NCI-H146 treated with DMSO at 0.1 percent for 48 hours (cell line): ENCODE measurements at regions not wholly inside any gene's neighbourhood (a gene's known extent, or its start where the extent isn't known, plus 50 kb on each side); places are given as distances from the start of the nearest gene placed in this dataset.
"Not testable (repeated sequence)": the region's sequence is repeated elsewhere in the genome, so short reads cannot be mapped to it uniquely, and the experiment has no call there.

Source experiments
- DNase-seq: peaks from one replicate; lab custom pipeline; 2025; ENCODE audit not compliant: unreplicated experiment; lab: John Stamatoyannopoulos, UW

DNA sequence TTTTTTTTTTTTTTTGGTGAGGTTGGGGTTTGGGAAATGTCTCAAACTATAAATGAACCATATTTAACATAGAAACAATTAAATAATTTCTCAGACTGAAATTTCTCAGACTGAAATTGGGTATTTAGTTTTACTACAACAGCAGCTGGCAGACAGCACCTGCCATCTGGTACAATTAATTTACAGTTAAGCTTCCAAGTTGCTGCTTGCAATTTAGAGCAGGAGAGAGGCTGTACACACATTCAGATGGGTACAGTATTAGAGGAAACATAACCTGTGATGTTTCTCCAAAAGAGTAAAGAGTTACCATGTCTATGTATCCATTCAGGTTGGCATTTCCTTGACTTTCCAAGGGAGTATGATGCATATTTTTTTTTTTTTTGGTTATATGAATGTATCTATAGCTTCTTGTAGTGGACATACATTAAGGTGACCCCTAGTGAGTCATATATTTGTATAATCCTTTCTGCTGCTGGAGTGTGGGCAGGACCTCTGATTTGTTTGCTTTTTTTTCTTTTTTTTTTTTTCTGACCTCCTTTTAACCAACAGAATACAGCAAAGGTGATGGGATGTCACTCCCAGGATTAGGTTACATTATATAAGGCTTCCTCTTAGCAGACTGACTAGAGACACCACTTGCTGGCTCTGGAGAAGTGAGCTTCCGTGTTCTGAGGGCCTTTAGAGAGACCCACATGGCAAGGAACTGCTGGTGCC is 201.7 kb downstream of the PTH2R start:
- DNase-seq: no peak

DNA sequence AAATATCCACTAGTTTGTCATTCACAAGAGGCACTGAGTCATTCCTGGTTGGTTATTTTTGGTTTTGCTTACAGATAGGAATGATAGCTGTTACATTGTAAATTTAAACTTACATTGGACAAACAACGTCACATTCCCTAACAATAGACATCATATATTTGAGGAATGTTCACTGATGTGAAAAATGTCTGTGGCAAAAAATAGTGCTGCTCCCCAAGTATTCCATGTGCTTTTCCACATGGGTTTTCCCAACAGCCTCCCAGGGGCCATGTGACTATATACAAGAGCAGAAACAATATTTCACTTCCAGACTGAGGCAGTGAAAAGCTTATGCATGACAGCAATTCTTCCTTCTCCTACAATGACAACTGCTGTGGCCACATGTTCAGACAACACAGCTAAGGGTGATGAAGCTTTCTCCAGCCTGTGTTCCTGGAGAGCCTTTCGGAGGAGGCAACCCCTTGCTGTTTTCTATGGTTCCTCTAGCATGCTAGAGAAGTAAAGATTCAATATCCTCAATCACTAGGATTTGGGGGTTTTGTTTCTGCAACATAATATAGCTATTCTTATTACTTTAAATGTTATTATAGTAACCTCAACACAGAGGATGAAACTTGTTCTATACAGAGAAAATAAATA is 202.7 kb downstream of the PTH2R start:
- DNase-seq: no peak

DNA sequence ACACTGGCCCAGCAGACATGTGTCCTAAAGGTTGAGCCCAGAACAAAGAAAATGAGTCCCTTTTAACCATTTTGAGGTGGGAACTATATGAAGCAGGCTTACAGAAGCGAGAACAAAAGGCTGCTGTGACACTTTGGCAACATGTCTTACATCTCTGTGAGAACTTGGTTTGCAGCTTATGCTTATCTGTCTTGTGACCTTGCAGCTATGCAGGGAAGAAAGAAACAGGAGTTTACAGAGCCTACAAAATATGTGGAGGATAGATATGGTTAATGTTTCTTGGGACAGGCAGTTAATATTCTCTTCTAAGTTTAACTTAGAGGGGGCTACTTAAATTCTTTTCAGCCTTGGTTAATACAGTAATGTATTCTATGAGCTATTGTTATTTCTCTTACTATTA is 209.1 kb downstream of the PTH2R start:
- not testable (repeated sequence) for DNase-seq

GRCh38 chr2:208618220-208618619 is 211.6 kb downstream of the PTH2R start:
- no peak for DNase-seq

GRCh38 chr2:208619993-208620392 is 213.4 kb downstream of the PTH2R start:
- DNase-seq: no peak

DNA sequence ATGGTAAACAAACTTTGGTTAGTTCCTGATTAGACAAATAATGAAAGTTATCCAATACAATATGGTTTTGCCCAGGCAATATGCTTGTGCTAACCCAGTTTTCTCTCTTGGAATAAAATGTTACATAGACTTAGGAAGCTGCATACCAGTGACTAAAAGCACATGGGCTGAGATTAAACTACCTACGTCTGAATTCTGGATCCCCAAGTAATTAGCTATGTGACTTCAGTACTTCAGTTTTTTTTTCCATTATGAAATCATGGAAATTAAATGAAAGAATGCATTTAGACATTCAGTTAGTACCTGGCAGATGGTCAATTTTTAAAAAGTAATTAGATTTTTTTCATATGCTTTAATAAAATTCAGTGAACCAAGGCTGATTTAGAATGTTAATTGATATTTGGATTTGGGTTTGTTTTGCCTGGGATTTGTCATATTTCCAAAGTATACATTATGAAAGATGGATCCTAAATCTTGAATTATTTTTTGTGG is 213.9 kb downstream of the PTH2R start:
- DNase-seq: no peak

- no peak for DNase-seq
Observed at GRCh38 chr2:208627110-208627884, 220.7 kb downstream of the PTH2R start.

GRCh38 chr2:208627916-208628315 is 221.3 kb downstream of the PTH2R start:
- DNase-seq: no peak

GRCh38 chr2:208638059-208638458 is 231.5 kb downstream of the PTH2R start:
- no peak for DNase-seq

GRCh38 chr2:208642125-208642779 is 235.7 kb downstream of the PTH2R start:
- no peak for DNase-seq

DNA sequence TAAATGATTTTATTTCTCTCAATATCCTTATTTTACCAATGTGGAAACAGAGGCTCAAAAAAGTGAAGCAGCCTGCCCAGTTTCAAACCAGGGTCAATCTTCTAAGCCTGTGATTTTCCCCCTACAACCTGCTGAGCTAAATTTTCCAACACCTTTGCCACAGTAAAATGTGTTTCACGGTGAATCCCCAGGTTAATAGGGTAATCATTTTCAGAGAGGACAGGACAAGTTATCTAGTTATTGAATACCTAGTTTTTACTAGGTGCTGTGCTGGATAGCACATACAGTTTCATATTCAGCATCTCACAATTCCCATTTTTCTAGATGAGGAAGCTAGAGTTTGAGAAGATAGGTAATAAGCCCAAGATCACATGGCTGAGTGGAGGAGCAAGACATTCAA is 236.6 kb downstream of the PTH2R start:
- no peak for DNase-seq

DNA sequence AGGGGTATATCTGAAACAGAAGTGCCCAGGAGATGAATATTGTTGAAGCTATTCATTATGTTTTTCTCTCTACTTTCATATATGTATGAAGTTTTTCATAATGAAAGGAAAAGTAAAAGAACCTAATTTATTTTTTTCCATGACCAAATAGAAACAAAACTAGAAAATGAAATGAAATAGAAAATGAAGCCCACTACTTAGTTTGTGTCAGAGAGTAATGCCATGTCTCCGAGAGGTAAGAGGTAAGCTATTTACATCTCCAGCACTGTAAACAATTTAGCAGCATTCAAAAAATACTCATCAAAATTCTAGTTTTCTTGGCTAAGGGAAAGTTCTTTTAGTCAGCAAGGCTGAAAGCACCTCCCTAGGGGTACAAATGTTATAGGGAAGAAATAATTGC is 238.6 kb downstream of the PTH2R start:
- no peak for DNase-seq

GRCh38 chr2:208648368-208648767 is 241.8 kb downstream of the PTH2R start:
- DNase-seq: no peak

GRCh38 chr2:208653383-208653782 is 246.8 kb downstream of the PTH2R start:
- DNase-seq: no peak

DNA sequence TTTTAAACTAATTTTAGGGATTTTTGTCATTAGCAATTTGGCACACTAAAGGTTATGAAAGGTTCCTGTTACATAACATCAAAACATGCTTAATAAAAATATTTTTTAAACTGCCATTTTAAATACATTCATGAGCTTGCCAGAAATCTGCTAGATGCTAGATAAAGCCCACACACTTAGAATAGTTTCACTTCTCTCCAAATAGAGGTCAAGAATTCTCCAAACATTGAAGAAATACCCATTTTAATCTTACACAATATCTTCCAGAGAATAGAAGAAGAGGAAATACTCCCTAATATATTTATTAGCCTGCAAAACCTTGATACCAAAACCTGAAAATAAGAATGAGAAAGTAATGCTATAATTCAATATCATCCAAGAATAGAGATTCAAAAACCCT is 247.5 kb downstream of the PTH2R start:
- no peak for DNase-seq

GRCh38 chr2:208657468-208657867 is 250.9 kb downstream of the PTH2R start:
- no peak for DNase-seq

DNA sequence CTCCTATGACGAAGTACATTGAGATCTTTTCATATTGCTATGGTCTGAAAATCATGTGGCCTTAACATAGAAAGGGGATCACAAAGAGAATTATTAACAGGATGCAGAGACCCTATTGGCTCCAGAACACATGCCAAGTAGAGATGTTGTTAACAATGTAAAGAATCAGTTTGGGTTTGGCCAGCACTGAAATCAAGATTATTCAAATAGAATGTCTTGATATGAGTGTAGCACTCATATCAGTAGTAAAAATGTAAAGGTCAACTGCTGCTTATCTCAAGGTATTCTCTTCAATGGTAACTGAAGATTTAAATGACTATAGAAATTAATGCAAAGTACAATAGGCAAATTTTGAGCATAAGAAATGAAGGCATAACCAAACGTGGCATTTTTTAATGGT is 262.8 kb downstream of the PTH2R start:
- no peak for DNase-seq

- DNase-seq: no peak
Observed at GRCh38 chr2:208671284-208671683, 264.7 kb downstream of the PTH2R start.

- no peak for DNase-seq
Observed at GRCh38 chr2:208671886-208672680, 265.5 kb downstream of the PTH2R start.

DNA sequence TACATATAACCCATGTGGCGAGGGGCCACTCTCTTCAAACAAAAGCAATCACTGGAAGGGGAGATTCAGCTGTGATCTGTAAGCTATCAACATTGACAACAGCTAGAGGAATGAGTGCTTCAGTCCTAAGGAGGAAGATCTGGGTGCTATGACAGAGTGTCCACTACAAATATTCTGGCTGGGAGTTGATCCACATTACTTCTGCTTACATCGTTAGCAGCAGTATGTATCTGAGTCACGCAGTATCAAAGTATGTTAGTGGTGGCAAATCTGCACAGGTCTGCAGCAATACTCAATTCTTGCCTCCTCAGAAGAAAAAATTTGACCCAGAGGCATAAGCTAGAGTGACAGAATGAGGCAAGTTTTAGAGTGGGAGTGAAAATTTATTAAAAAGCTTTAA is 267.0 kb downstream of the PTH2R start:
- no peak for DNase-seq

DNA sequence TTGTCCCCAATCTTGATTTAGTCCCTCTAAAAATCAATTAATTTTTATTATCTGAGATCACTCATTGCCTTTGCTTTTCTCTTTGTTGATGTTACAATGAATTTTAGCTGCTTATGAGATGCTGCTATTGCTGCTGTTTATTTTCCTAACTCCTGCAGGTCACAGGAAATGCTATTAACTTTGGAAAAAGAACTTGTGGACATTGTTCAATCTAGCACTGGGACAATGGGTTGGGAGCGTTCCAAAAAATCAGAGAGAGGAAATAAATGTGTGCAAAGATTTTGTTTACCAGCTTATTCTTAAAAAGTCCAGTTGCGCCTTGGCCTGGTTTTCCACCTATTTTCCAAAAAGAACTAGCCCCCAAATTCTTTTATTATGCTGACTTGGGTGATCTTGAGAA is 268.3 kb downstream of the PTH2R start:
- DNase-seq: no peak
